Gastrocnemius medialis (tissue), 4 donors: ENCODE measurements at regions not wholly inside any gene's neighbourhood (a gene's known extent, or its start where the extent isn't known, plus 50 kb on each side); places are given as distances from the start of the nearest gene placed in this dataset.

Source experiments
- ATAC-seq, 2 donors: fragments of 150-250 bp; one replicate each; pipeline ENCODE4 v1.9.1; 2016
- DNase-seq, 2 donors: peaks; one replicate each; pipeline ENCODE4 v3.0.0-alpha.2; 2019
- H3K27ac ChIP-seq, 4 donors: fragments of 200-600 bp; sonication (generic); 1 replicate in 1 of 4; 2 replicates in 3 of 4; pipeline ENCODE4 v1.5.1; 2016 to 2018; ENCODE audit warnings: mild to moderate bottlenecking in 2 of 4, moderate library complexity in 1 of 4
- H3K27me3 ChIP-seq, 3 donors: fragments of 200-600 bp; sonication (generic) in 2 of 3; 1 replicate in 1 of 3; 2 replicates in 2 of 3; pipeline versions ENCODE4 v1.5.1 to v1.6.0; 2016 to 2019; ENCODE audit warnings: mild to moderate bottlenecking in 1 of 3, moderate library complexity in 1 of 3
- H3K36me3 ChIP-seq, 2 donors: fragments of 200-600 bp; sonication (generic) in 1 of 2; one replicate each; pipeline ENCODE4 v1.5.1; 2017 to 2018
- H3K4me1 ChIP-seq, 2 donors: fragments of 200-600 bp; sonication (generic) in 1 of 2; one replicate each; pipeline ENCODE4 v1.5.1; 2016 to 2017; ENCODE audit warnings: mild to moderate bottlenecking in 2 of 2
- H3K4me3 ChIP-seq, 4 donors: fragments of 200-600 bp; sonication (generic) in 3 of 4; 1 replicate in 1 of 4; 2 replicates in 3 of 4; pipeline ENCODE4 v1.5.1; 2016 to 2019; ENCODE audit warnings: mild to moderate bottlenecking in 2 of 4
- H3K9me3 ChIP-seq, 3 donors: fragments of 200-600 bp; sonication (generic) in 2 of 3; 1 replicate in 1 of 3; 2 replicates in 2 of 3; pipeline ENCODE4 v1.5.1; 2016 to 2019
- POLR2A ChIP-seq, 2 donors: fragments of 450-650 bp; IDR thresholded peaks; one replicate each; pipeline ENCODE4 v1.6.1; 2017; ENCODE audit warnings: antibody characterized with exemption in 2 of 2, mild to moderate bottlenecking in 2 of 2, moderate library complexity in 2 of 2
- in situ Hi-C, 4 donors: fragments of 200-750 bp; cut with MboI; loops; one replicate each; pipeline versions ENCODE4 v1.15.0 to v1.8.0; 2017; ENCODE audit warnings: low sequenced_read_pairs in 4 of 4
- intact Hi-C: fragments of 100-400 bp; cut with DNase I; formaldehyde crosslinking; loops from one replicate; pipeline ENCODE4 v1.15.1; 2023; ENCODE audit warnings: low total_unique reads
- TF ChIP-seq, protein P1 (sequence below), 5 experiments: fragments of 450-650 bp in 3 of 5; fragments of 200-600 bp in 2 of 5; sonication (generic) in 2 of 5; IDR thresholded peaks in 4 of 5; conservative IDR thresholded peaks in 1 of 5; 1 replicate in 4 of 5; 2 replicates in 1 of 5; pipeline ENCODE4 v1.5.1; 2016 to 2019; ENCODE audit warnings: antibody characterized with exemption in 5 of 5, mild to moderate bottlenecking in 3 of 5, moderate library complexity in 3 of 5

DNA sequence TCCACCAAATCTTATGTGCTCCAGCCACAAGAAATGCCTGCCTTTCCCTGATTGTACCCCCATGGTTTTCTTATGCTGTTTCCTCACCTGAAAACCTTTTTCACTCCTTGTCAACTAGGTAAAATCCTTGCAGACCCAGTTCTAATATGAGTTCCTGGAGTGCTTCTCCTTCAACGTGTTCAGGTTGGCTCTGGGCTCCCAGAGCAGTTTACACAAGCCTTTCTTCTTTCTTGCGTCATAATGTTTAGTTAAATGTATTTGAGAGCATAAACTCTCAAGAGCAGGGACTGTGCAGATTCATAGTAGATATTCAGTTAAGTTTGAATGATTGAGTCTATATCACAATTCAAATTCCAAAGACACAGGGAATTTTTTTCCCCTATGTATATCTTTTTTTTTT is 484.8 kb upstream of the CCDC196 start:
- no peak for DNase-seq

DNA sequence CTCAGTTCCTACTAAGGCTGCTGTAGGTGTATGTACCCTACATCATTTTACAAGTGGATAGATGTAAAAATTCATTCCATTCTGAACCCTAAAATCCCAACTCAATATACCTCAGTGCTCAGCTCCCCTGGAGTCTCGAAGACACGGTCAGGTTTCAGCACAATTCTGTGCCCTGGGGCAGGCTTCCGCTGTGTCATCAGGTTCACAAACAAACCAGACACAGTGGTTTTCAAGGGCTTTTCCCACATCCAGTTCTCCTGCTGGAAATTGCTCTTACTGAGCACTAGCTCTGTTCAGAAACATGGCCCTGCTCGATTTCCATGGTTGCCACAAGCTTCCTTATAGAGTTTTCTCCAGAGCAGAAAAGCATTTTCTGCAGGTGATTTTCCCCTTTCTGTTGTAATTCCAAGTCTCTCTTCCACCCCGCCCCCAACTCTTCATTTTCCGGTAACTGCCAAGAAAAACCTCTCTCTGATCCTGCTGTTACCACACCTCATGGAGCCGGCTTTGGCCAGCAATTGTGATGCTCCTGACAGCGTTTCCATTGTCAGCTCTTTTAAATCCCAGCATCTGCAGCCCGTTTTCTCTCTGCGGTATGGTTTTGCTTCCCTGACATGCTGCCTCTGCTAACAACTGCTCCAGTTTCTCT is 483.0 kb upstream of the CCDC196 start:
- in situ Hi-C loops (no loop called here), intact Hi-C loops (no loop called here)
- H3K36me3 ChIP-seq: no peaks in the 10 kb centered on the region
- TF ChIP-seq, protein P1, sequence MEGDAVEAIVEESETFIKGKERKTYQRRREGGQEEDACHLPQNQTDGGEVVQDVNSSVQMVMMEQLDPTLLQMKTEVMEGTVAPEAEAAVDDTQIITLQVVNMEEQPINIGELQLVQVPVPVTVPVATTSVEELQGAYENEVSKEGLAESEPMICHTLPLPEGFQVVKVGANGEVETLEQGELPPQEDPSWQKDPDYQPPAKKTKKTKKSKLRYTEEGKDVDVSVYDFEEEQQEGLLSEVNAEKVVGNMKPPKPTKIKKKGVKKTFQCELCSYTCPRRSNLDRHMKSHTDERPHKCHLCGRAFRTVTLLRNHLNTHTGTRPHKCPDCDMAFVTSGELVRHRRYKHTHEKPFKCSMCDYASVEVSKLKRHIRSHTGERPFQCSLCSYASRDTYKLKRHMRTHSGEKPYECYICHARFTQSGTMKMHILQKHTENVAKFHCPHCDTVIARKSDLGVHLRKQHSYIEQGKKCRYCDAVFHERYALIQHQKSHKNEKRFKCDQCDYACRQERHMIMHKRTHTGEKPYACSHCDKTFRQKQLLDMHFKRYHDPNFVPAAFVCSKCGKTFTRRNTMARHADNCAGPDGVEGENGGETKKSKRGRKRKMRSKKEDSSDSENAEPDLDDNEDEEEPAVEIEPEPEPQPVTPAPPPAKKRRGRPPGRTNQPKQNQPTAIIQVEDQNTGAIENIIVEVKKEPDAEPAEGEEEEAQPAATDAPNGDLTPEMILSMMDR (IDR thresholded peaks at IDR 0.05 in 4 of 5, conservative IDR thresholded peaks at IDR 0.05 in 1 of 5): no peak
- TF ChIP-seq POLR2A (IDR thresholded peaks at IDR 0.05): no peak
- no peak overlapping the region for H3K27ac ChIP-seq
- no peak for ATAC-seq
- H3K27me3 ChIP-seq: peaks cover 0 to 3% (median 0%) of the 10 kb centered on the region in 3 donors
- no peaks in the 10 kb centered on the region for H3K4me1 ChIP-seq
- DNase-seq: no peak
- H3K9me3 ChIP-seq: no peaks in the 10 kb centered on the region
- no peak overlapping the region for H3K4me3 ChIP-seq

More for the DNA sequence above, 484.8 kb upstream of the CCDC196 start:
- no peaks in the 10 kb centered on the region for H3K9me3 ChIP-seq
- no peak overlapping the region for H3K27ac ChIP-seq
- in situ Hi-C loops: no loop called here
- H3K4me1 ChIP-seq: no peaks in the 10 kb centered on the region
- no peaks in the 10 kb centered on the region for H3K36me3 ChIP-seq
- TF ChIP-seq, protein P1 (IDR thresholded peaks at IDR 0.05 in 4 of 5, conservative IDR thresholded peaks at IDR 0.05 in 1 of 5): no peak
- TF ChIP-seq POLR2A (IDR thresholded peaks at IDR 0.05): no peak
- no peak overlapping the region for H3K4me3 ChIP-seq
- peaks cover 0 to 3% (median 0%) of the 10 kb centered on the region in 3 donors for H3K27me3 ChIP-seq
- intact Hi-C loops: no loop called here
- ATAC-seq: no peak

DNA sequence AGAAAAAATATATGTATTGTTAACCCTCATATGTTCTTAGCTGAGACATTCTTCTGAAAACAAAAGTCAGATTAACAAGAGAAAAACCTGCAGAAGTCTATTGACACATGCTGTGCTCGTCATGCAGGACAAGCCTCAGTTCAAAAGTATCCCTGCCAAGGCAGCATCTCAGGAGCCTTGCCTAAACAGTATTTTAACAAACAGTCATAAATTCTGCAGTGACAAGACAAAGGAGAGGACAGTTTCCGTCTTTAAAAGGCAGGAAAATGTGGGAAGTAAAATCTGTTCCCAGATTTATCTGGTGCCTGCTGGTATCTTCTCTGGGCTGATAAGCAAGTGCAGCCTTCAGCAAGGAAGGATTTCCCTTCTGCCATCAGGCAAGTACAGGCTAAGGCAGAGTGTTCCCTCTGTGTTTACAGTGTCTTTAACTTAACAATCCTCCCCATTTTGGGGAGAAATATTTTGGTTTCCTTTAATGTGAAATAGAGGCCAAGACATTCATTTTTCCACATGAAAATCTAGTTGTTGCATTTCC is 480.2 kb upstream of the CCDC196 start:
- intact Hi-C loops: no loop called here
- no peaks in the 10 kb centered on the region for H3K9me3 ChIP-seq
- ATAC-seq: no peak
- no peak overlapping the region for H3K4me3 ChIP-seq
- no peaks in the 10 kb centered on the region for H3K4me1 ChIP-seq
- H3K36me3 ChIP-seq: no peaks in the 10 kb centered on the region
- DNase-seq: no peak
- no peak overlapping the region for H3K27ac ChIP-seq
- in situ Hi-C loops: no loop called here
- TF ChIP-seq POLR2A (IDR thresholded peaks at IDR 0.05): no peak
- TF ChIP-seq, protein P1 (IDR thresholded peaks at IDR 0.05 in 4 of 5, conservative IDR thresholded peaks at IDR 0.05 in 1 of 5): no peak
- H3K27me3 ChIP-seq: peaks cover 0 to 3% (median 0%) of the 10 kb centered on the region in 3 donors

DNA sequence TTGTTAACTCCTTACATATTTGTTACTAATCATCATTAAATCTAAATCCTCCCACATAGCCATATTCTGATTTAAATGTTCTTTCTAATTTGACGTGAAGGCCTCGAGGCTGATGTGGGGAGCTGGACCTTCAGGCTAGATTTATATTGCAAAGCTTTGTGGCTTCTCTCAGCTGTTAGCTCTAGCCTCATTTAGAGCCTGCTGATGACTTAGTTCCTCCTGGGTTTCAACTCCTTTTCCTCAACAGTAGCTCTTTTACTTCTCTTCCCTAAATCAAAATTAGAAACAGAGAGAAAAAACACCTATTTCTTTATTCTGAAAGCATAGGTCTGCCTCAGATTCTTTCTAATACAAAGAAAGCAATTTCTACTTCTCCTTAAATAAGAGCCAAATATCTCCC is 477.5 kb upstream of the CCDC196 start:
- Histone ChIP-seq H3K36me3 (no peaks in the 10 kb centered on the region), H3K4me3 (no peak overlapping the region), H3K4me1 (no peaks in the 10 kb centered on the region), H3K9me3 (no peaks in the 10 kb centered on the region), H3K27me3 (peaks cover 0 to 3% (median 0%) of the 10 kb centered on the region in 3 donors), H3K27ac (no peak overlapping the region)
- DNase-seq: no peak
- ATAC-seq: no peak
- TF ChIP-seq POLR2A (IDR thresholded peaks at IDR 0.05): no peak
- TF ChIP-seq, protein P1 (IDR thresholded peaks at IDR 0.05 in 4 of 5, conservative IDR thresholded peaks at IDR 0.05 in 1 of 5): no peak
- in situ Hi-C loops (no loop called here), intact Hi-C loops (no loop called here)
